Uterus (tissue), 2 donors: ENCODE measurements at regions not wholly inside any gene's neighbourhood (a gene's known extent, or its start where the extent isn't known, plus 50 kb on each side); places are given as distances from the start of the nearest gene placed in this dataset.

Experiments
- CTCF ChIP-seq, 4 experiments: fragments of 200-600 bp in 2 of 4; fragments of 450-650 bp in 2 of 4; sonication (generic) in 2 of 4; IDR thresholded peaks; one replicate each; pipeline ENCODE4 v1.5.1; 2016 to 2019; ENCODE audit warnings: antibody characterized with exemption in 4 of 4, mild to moderate bottlenecking in 2 of 4, moderate library complexity in 1 of 4
- POLR2A ChIP-seq, 2 donors: fragments of 450-650 bp; IDR thresholded peaks; one replicate each; pipeline ENCODE4 v1.6.1; 2016; ENCODE audit warnings: antibody characterized with exemption in 2 of 2, mild to moderate bottlenecking in 1 of 2, moderate library complexity in 1 of 2

GRCh38 chr16:73210084-73210483 lies 162.2 kb upstream of the ZFHX3 start:
- TF ChIP-seq CTCF (IDR thresholded peaks at IDR 0.05) (no peak), POLR2A (IDR thresholded peaks at IDR 0.05) (no peak)
